GM19043 (cell line): ENCODE measurements at regions not wholly inside any gene's neighbourhood (a gene's known extent, or its start where the extent isn't known, plus 50 kb on each side); places are given as distances from the start of the nearest gene placed in this dataset.
"Not testable (repeated sequence)": the region's sequence is repeated elsewhere in the genome, so short reads cannot be mapped to it uniquely, and the experiment has no call there.

Source experiments
- ATAC-seq: cut with Tn5 transposase; IDR thresholded peaks from one replicate; pipeline ENCODE4 v1.9.1; 2021; ENCODE audit warnings: low read depth; ENCODE audit not compliant: unreplicated experiment

GRCh38 chr10:34058845-34059614 is 724.6 kb upstream of the NRP1 start:
- no peak for ATAC-seq

- not testable (repeated sequence) for ATAC-seq
Observed at GRCh38 chr10:34055410-34055985, 721.0 kb upstream of the NRP1 start.

GRCh38 chr10:34049887-34050286 is 715.4 kb upstream of the NRP1 start:
- ATAC-seq, result no peak

GRCh38 chr10:34049469-34049868 is 715.0 kb upstream of the NRP1 start:
- no peak for ATAC-seq

- no peak for ATAC-seq
Observed at GRCh38 chr10:34047389-34047788, 712.9 kb upstream of the NRP1 start.

GRCh38 chr10:34046506-34047034 is 712.1 kb upstream of the NRP1 start:
- ATAC-seq, result no peak

- no peak for ATAC-seq
Observed at GRCh38 chr10:34045571-34046190, 711.2 kb upstream of the NRP1 start.

- no peak for ATAC-seq
Observed at GRCh38 chr10:34041871-34042270, 707.4 kb upstream of the NRP1 start.

- no peak for ATAC-seq
Observed at GRCh38 chr10:34037499-34037898, 703.0 kb upstream of the NRP1 start.

- ATAC-seq, result not testable (repeated sequence)
Observed at GRCh38 chr10:34035241-34035790, 700.8 kb upstream of the NRP1 start.

GRCh38 chr10:34033078-34033477 is 698.6 kb upstream of the NRP1 start:
- no peak for ATAC-seq

GRCh38 chr10:34032564-34032963 is 698.1 kb upstream of the NRP1 start:
- ATAC-seq, result no peak

- ATAC-seq, result no peak
Observed at GRCh38 chr10:34031400-34031799, 696.9 kb upstream of the NRP1 start.

- no peak for ATAC-seq
Observed at GRCh38 chr10:34029455-34029854, 695.0 kb upstream of the NRP1 start.

- no peak for ATAC-seq
Observed at GRCh38 chr10:34028936-34029335, 694.5 kb upstream of the NRP1 start.

GRCh38 chr10:34024693-34025425 is 690.4 kb upstream of the NRP1 start:
- no peak for ATAC-seq

- ATAC-seq, result no peak
Observed at GRCh38 chr10:34024282-34024681, 689.8 kb upstream of the NRP1 start.

GRCh38 chr10:34022195-34022594 is 687.7 kb upstream of the NRP1 start:
- ATAC-seq, result no peak

GRCh38 chr10:34018784-34019183 is 684.3 kb upstream of the NRP1 start:
- no peak for ATAC-seq

GRCh38 chr10:34018129-34018528 is 683.7 kb upstream of the NRP1 start:
- no peak for ATAC-seq

- no peak for ATAC-seq
Observed at GRCh38 chr10:34017281-34017680, 682.8 kb upstream of the NRP1 start.
